BE2C (cell line): ENCODE measurements at regions not wholly inside any gene's neighbourhood (a gene's known extent, or its start where the extent isn't known, plus 50 kb on each side); places are given as distances from the start of the nearest gene placed in this dataset.
A peak's percentile ranks its signal among the peaks of the same experiment; 100 is the strongest.

Experiments
- DNase-seq: peaks from one replicate; pipeline ENCODE4 v3.0.0-alpha.2; 2020
- H3K27me3 ChIP-seq: fragments of 250-450 bp; sonication (Bioruptor Pico); 2 replicates; pipeline ENCODE4 v1.5.1; 2020; ENCODE audit warnings: mild to moderate bottlenecking
- H3K36me3 ChIP-seq: fragments of 250-450 bp; sonication (Bioruptor Pico); 2 replicates; pipeline ENCODE4 v1.5.1; 2020; ENCODE audit warnings: mild to moderate bottlenecking
- H3K4me1 ChIP-seq: fragments of 250-450 bp; sonication (Bioruptor Pico); 2 replicates; pipeline ENCODE4 v1.5.1; 2020
- H3K4me3 ChIP-seq: 2 replicates; pipeline ENCODE4 v1.5.1; 2011; ENCODE audit warnings: low read depth, low read length
- H3K9me3 ChIP-seq: fragments of 250-450 bp; sonication (Bioruptor Pico); 2 replicates; pipeline ENCODE4 v1.5.1; 2020
- CTCF ChIP-seq: IDR thresholded peaks from 2 replicates; pipeline ENCODE4 v1.5.1; 2012; ENCODE audit warnings: mild to moderate bottlenecking, low read depth, low read length

- no peak for TF ChIP-seq CTCF
- no peak overlapping the region for H3K4me3 ChIP-seq
- H3K4me1 ChIP-seq = no peaks in the 10 kb centered on the region
- H3K36me3 ChIP-seq = no peaks in the 10 kb centered on the region
- no peaks in the 10 kb centered on the region for H3K27me3 ChIP-seq
- DNase-seq = no peak
- no peaks in the 10 kb centered on the region for H3K9me3 ChIP-seq
Observed at GRCh38 chr13:86848716-86849115, 822.5 kb upstream of the SLITRK5 start.

GRCh38 chr13:86856991-86857390 is 814.2 kb upstream of the SLITRK5 start:
- no peaks in the 10 kb centered on the region for H3K36me3 ChIP-seq
- no peak for DNase-seq
- TF ChIP-seq CTCF = no peak

GRCh38 chr13:86858216-86858615 is 813.0 kb upstream of the SLITRK5 start:
- H3K27me3 ChIP-seq = no peaks in the 10 kb centered on the region
- no peaks in the 10 kb centered on the region for H3K4me1 ChIP-seq
- no peaks in the 10 kb centered on the region for H3K36me3 ChIP-seq
- H3K9me3 ChIP-seq = no peaks in the 10 kb centered on the region
- no peak for TF ChIP-seq CTCF
- DNase-seq = no peak
- H3K4me3 ChIP-seq = no peak overlapping the region

More at GRCh38 chr13:86856991-86857390, 814.2 kb upstream of the SLITRK5 start:
- no peaks in the 10 kb centered on the region for H3K27me3 ChIP-seq
- H3K4me3 ChIP-seq = no peak overlapping the region
- H3K4me1 ChIP-seq = no peaks in the 10 kb centered on the region
- no peaks in the 10 kb centered on the region for H3K9me3 ChIP-seq

GRCh38 chr13:86862137-86862536 is 809.0 kb upstream of the SLITRK5 start:
- H3K36me3 ChIP-seq = no peaks in the 10 kb centered on the region
- no peaks in the 10 kb centered on the region for H3K27me3 ChIP-seq
- no peaks in the 10 kb centered on the region for H3K4me1 ChIP-seq
- no peak overlapping the region for H3K4me3 ChIP-seq
- TF ChIP-seq CTCF = no peak
- DNase-seq = no peak
- no peaks in the 10 kb centered on the region for H3K9me3 ChIP-seq

- no peak for DNase-seq
- Histone ChIP-seq H3K27me3 (no peaks in the 10 kb centered on the region), H3K9me3 (no peaks in the 10 kb centered on the region), H3K4me3 (no peak overlapping the region), H3K4me1 (no peaks in the 10 kb centered on the region), H3K36me3 (no peaks in the 10 kb centered on the region)
- TF ChIP-seq CTCF = no peak
Observed at GRCh38 chr13:86864376-86864775, 806.8 kb upstream of the SLITRK5 start.

- DNase-seq = no peak
- H3K4me1 ChIP-seq = no peaks in the 10 kb centered on the region
- H3K4me3 ChIP-seq = no peak overlapping the region
- no peaks in the 10 kb centered on the region for H3K36me3 ChIP-seq
- no peaks in the 10 kb centered on the region for H3K9me3 ChIP-seq
- TF ChIP-seq CTCF = peak; percentile 59
- H3K27me3 ChIP-seq = no peaks in the 10 kb centered on the region
Observed at GRCh38 chr13:86870444-86870843, 800.7 kb upstream of the SLITRK5 start.
